HL-60/S4 treated with retinoic acid at 250 ng/mL for 4 days and 3 days (cell line): ENCODE measurements at regions not wholly inside any gene's neighbourhood (a gene's known extent, or its start where the extent isn't known, plus 50 kb on each side); places are given as distances from the start of the nearest gene placed in this dataset.
"Not testable (repeated sequence)": the region's sequence is repeated elsewhere in the genome, so short reads cannot be mapped to it uniquely, and the experiment has no call there.

Experiments used
- in situ Hi-C: fragments of 300-500 bp; cut with MboI; formaldehyde crosslinking; loops from 2 replicates; pipeline ENCODE4 v1.7.0; 2022; ENCODE audit warnings: low sequenced_read_pairs

GRCh38 chr6:10184371-10185227 is 230.3 kb downstream of the TFAP2A start:
- in situ Hi-C loops: no loop called here

GRCh38 chr6:10180138-10181074 is 234.5 kb downstream of the TFAP2A start:
- in situ Hi-C loops: no loop called here

- in situ Hi-C loops: no loop called here
Measured at GRCh38 chr6:10177704-10178103, 237.2 kb downstream of the TFAP2A start.

DNA sequence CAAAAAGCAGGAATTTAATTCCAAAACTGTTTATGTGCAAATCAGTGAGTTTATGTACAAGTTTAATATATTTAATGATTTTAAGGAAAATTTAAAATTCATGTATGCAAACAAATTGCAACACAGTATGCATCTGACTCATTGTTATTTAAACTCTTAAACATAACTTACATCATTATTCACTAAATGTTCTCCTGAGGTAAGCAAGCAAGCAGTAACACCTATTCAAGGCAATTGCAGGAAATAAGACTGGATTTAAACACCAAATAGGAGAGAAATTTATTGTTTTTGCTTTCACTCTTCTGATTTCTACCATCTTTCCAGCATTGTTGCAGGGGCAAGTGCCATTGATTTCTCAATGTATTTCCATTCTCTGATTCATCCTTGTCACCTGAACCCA is 239.5 kb downstream of the TFAP2A start:
- in situ Hi-C loops: no loop called here

GRCh38 chr6:10174761-10175160 is 240.1 kb downstream of the TFAP2A start:
- in situ Hi-C loops: no loop called here

- in situ Hi-C loops: no loop called here
Measured at GRCh38 chr6:10174056-10174455, 240.8 kb downstream of the TFAP2A start.

GRCh38 chr6:10171706-10172105 is 243.2 kb downstream of the TFAP2A start:
- in situ Hi-C loops: not testable (repeated sequence)

- in situ Hi-C loops: no loop called here
Measured at GRCh38 chr6:10170816-10171215, 244.1 kb downstream of the TFAP2A start.

GRCh38 chr6:10166031-10166430 is 248.8 kb downstream of the TFAP2A start:
- in situ Hi-C loops: no loop called here

DNA sequence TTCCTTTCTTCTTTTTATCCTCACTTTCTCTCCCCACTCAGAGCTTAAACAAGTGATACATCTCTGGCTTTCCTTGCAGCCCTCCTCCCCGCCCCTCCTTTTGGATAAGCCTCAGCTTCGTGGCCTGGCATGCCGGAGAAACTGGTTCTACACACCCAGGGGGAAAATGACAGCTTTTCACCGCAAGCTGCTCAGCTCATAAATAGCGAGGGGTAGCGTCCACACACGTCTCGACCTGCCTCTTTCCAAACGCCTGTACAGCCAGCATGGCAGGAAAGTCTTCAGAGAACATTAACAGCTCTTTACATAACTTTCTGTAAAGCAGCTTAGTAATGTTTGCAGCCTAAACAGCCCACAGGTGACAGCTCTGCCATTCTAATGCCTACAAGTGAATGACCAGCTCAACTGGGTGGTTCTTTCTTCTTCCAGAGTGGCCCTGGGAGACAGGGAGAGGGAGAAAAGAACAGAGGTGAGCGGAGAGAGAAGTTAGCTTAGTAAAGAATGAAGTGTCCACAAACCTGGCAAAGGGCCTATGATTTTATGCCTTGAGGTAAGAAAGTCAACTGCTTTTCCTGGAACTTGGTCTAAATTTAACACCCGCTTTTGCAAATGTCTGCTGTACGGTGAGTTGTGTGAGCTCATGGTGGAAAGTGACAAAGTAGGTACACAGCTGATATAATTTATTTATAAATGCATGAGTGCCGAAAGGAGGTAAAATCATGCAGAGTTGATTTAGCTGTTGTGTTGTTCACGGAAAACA is 251.5 kb downstream of the TFAP2A start:
- in situ Hi-C loops: no loop called here

DNA sequence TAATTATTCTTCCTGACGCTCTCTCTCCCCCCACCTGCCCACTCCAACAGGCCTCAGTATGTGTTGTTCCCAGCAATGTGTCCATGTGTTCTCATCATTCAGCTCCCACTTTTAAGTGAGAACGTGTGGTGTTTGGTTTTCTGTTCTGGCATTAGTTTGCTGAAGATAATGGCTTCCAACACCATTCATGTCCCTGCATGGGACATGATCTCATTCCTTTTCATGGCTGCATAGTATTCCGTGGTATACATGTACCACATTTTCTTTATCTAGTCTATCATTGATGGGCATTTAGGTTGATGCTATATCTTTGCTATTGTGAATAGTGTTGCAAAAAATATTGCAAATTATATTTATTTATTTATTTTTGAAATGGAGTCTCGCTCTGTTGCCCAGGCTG is 258.0 kb downstream of the TFAP2A start:
- in situ Hi-C loops: no loop called here

GRCh38 chr6:10154251-10154650 is 260.6 kb downstream of the TFAP2A start:
- in situ Hi-C loops: no loop called here

DNA sequence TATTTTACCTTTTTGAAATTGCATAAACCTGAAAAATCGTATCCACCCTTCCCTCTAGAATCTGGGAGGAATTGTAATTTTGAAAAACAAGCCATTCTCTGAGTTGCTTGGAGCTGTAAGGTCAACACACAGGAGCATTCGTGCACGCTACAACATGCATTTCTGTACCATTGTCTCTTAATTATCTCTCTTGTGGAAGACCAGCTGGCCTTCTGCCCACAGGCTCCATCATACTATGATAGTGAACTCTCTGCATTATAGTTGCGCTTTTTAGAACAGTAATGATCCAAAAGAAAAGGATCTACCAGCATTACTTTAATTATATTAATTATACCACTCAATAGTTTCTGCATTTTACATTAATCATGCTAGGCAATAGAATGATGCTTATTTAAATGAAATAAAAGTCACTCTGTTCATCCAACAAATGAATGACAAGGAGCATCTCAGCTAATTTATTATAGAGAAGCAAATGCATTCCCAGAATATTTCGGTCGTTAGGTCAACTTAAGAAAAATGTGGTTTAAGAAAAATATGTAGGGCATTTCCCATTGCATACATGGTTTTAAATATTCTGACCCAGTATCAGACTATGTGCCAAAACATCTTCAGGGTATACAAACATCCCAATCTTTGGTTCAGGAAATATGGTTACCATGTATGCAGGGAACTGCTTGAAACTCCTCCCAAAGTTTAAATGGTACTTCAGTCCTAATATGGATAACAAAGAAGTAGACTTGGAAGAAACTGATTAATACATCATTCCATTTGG is 263.5 kb downstream of the TFAP2A start:
- in situ Hi-C loops: no loop called here

- in situ Hi-C loops: no loop called here
Measured at GRCh38 chr6:10149603-10150002, 265.3 kb downstream of the TFAP2A start.

DNA sequence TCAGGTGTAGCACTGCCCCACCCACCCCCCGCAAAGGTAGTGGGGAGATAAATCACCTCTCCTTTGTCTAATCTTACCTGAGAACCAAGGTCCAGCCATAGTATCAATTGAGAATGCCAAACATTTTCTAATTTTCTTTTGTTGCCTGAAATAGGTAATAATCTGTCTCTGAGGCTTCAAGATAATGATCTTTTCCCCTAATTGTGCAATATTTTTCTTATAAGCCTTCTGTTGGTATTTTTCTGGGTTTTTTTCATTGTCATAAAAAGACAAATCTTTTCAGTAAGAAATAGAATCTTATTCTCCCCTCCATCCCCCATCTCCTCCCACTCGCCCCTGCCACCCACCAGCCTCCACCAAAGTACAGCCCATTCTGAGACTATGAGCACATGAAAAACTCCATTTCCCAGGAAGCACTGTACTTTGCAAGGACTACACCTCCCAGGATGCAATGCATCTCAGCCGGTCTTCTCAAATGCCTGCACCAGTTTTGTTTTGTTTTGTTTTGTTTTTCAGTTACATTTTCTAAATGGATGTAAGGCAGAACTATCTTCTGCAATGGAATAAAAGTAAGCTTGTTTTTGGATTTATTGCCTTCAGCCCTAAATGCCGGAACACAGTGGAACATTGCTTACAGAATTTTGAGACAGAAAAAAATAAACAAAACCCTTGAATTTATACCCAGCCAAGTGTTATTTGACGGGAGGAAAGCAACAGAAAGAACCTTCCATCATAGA is 268.0 kb downstream of the TFAP2A start:
- in situ Hi-C loops: no loop called here

DNA sequence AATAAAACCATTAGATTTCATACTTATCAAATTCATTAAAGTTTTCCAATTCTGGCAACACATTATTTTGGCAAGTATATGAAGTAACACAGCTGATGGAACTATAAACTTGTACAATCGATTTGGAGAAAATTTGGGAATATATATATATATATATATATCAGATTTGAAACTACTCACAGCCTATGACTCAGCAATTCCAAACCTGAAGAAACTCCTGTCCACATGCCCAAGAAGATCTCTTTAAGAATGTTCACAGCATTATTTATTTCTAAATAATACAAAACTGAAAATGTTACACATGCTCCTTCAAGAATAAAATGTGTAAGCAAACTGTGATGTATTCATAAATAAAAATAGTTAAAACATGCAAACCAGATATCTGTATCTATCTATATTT is 270.1 kb downstream of the TFAP2A start:
- in situ Hi-C loops: no loop called here

- in situ Hi-C loops: no loop called here
Measured at GRCh38 chr6:10141746-10142443, 273.0 kb downstream of the TFAP2A start.

GRCh38 chr6:10140824-10141223 is 274.1 kb downstream of the TFAP2A start:
- in situ Hi-C loops: no loop called here

DNA sequence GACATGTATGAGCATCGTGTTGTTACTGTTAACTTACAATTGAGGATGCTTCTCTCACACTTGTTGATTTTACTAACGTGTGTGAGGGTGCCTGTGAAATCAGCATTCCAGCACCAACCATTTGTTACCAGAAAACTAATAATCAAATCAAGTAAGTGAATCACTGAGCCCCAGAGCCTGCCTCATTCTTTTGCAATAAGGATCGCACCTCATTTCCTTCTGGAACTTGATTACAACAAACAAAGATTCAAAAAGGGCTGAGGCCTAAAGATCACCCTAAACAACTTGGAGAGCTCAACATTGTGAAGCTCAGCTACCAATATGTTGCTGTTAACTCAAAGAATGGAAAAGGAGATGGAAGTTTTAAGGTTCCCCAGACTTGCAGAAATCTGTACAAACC is 274.7 kb downstream of the TFAP2A start:
- in situ Hi-C loops: no loop called here
